ENCODE measurements at regions not wholly inside any gene's neighbourhood (a gene's known extent, or its start where the extent isn't known, plus 50 kb on each side); places are given as distances from the start of the nearest gene placed in this dataset.

GRCh38 chr11:122226810-122227379 lies 110.9 kb upstream of the BLID start:
- DNase-seq = no peak

- no peak for DNase-seq
Observed at GRCh38 chr11:122224867-122225266, 108.9 kb upstream of the BLID start.

- no peak for DNase-seq
Observed at GRCh38 chr11:122220321-122220720, 104.3 kb upstream of the BLID start.

- no peak for DNase-seq
Observed at GRCh38 chr11:122219791-122220190, 103.8 kb upstream of the BLID start.

DNA sequence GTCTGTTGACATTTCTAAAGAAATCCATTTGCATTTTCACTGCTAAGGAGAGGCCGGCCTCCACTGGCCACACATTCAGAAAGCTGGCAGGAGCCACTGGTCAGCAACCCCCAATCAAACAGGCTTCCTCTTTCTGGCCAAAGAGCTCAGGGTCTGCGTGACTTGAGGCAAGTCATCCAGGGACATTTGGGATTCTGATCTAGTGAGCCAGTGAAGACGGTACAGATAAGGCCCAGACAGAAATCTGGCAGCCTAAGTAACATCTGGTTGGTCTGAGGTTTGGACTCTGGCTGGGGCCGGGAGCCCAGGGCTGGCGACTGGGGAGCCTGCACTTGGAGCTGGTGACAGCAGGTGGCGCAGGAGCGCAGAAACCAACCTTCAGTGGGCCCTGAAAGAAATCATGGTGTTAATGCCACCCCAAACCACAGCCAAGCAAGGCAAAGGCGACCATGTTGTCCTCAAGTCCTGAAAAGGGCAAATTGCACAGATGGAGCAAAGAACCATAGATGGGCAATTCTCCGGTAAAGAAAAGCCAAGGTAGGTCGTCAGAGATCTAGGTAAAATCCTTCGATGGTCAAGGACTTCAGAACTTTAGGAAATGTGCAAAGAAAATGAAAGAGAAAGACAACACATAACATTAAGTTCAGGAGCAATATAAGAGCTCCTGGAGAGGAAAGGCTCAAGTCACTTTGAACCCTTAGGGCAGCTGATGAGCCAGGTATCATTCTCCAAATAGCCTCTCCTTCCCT lies 99.4 kb upstream of the BLID start:
- peak; percentile 4 to 57 for DNase-seq

DNA sequence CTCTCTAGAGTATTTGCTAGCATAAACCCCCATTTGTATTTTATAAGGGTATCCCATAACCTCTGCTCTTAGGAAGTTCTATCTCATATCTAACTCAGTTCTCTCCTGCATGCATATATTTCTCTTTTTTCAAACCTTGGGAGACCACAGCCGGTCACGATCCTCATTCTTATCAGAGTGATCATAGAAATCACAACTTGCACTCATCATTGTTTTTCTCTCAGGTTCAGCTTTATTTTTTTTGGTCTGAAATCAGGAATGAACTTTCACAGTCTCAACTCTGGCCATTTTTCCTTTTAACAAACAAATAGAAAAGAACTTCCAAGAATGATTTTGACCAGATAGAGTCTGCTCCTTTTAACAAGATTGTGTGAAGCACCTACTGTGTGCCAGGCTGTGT lies 98.6 kb upstream of the BLID start:
- no peak for DNase-seq

DNA sequence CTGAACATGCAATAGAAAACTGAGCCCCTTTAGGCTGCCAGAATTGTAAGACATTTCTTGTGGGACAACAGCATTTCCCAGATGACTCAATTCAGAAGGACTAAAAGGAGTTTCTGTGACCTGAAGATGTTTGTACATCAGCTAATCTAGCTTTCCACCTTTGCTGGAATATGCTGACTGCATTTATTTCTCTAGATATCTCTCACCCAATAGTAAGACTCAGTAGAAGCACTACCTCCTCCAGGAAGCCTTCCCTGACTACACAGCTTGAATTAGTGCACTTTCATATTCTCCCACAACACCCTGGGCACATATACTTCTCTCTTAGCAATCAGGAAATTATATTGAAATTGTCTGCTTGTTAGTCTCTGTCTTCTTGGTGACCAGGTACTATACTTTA lies 98.1 kb upstream of the BLID start:
- no peak for DNase-seq

DNA sequence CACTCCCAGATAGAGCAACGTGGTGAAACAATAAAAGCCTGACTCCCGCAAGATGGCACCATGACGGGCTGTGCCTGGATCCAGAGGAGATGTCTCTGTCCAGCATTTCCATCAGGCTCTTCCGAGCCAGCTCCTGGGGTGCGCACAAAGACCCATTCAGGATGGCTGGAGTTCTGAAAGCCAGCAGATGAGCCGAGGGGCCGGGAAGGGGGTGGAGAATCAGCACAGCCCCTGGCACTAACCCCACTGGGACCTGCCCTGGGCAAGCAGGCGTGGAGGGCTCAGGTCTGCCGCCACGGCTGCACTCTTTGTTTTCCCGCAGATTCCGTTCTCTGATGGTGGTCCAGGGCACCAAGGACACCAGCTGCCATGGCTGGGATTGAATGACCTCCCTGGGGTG lies 97.2 kb upstream of the BLID start:
- no peak for DNase-seq

GRCh38 chr11:122210367-122210997 lies 94.5 kb upstream of the BLID start:
- no peak for DNase-seq

GRCh38 chr11:122209619-122210366 lies 93.8 kb upstream of the BLID start:
- no peak for DNase-seq

DNA sequence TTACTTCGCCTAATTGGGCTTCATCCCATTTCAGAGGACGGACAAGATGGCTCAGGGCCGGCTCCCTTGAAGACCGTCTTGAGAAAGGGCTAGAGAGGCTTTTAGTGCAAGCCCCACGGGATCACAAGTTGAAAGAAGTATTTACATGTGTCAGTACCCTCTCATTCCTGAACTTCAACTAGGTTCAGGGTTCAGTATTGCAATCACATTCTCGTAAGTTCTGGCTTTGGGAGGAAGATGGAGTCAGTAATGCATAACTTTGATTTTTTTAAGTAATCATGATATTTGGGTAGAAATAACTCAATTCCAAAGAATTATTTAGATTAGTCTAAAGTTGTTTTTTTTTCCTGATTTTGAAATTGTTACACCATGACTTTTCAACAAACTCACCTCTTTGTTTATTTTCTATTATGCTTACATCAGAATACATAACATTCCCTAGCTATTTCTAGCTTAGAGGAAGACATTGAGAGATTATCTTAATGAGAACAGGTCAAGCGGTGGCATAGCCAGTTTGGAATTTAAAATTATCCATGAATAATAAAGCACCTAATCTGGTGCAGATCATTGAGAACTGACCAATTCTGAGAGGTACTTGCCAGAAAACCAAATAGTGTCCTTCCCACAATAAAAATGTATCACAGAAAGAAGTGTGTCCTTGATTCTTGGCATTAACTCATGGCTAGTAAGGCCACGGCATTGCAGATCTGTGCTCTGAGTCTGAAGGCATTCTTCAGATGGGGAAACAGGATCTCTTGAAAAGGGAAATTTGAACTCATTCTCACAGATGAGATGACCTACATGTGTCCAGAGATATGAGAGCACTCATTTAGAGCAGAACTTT lies 92.1 kb upstream of the BLID start:
- no peak for DNase-seq

GRCh38 chr11:122207505-122207904 lies 91.5 kb upstream of the BLID start:
- no peak for DNase-seq

DNA sequence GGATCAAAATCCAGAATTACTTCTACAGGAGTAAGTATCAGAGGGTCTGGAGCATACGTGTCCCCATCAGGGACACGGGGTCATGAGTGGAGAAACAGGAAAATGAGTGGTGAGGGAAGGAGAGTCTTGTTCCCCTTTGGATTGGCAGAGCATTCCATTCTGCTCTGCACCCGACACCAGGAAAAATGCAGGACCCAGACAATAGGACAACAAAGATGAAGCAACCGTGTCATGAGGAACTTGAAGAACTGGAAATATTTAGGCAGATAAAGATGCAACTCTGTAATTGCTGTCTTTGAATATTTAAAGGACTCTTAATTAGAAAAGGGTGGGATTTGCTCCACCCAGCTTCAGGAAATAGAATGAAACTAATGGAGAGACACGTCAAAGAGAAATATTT lies 89.0 kb upstream of the BLID start:
- DNase-seq = no peak

DNA sequence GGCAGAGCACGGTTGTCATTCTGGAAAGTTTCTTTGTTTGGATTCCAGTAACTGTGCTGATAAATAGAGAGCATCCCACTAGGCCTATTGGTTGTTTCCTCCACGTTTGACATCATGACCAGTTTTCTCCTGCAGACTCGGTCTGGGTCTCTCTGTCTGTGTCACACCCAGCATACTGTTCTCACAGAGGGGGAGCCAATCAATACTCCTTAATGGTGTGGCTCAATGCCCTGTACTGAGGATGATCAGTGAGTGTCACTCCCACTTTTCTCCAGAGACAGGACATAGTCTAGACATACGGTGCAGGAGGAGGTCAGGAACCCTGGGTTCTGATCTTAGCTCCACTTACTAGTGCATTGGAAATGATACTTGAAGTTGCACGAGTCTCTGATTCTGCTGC lies 88.2 kb upstream of the BLID start:
- DNase-seq = no peak

DNA sequence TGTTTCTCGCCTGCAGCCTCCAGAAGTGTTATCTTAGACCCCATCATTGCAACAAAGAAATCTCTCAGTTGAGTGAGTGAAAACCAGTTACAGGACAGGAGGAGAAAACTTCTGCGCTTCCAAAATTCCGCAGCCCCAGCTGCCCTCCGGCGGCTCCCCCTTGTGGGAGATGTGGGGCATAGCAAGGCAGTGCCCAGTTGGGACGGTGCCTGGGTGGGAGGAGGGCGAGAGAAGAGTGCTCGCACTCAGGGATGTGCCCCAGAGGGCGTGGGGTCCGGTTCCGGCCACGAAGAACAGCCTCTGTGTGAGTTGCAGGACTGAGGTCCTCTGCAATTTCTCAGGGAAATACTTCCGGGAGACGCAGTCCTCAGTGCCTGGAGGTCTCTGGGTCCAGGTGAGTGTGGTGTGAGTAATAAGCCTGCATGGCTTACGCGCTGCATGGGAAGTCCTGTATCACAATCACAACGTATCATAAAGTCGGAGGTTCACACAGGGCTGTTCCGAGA lies 87.0 kb upstream of the BLID start:
- peak in 1 of 2 experiments; percentile 27 for DNase-seq

DNA sequence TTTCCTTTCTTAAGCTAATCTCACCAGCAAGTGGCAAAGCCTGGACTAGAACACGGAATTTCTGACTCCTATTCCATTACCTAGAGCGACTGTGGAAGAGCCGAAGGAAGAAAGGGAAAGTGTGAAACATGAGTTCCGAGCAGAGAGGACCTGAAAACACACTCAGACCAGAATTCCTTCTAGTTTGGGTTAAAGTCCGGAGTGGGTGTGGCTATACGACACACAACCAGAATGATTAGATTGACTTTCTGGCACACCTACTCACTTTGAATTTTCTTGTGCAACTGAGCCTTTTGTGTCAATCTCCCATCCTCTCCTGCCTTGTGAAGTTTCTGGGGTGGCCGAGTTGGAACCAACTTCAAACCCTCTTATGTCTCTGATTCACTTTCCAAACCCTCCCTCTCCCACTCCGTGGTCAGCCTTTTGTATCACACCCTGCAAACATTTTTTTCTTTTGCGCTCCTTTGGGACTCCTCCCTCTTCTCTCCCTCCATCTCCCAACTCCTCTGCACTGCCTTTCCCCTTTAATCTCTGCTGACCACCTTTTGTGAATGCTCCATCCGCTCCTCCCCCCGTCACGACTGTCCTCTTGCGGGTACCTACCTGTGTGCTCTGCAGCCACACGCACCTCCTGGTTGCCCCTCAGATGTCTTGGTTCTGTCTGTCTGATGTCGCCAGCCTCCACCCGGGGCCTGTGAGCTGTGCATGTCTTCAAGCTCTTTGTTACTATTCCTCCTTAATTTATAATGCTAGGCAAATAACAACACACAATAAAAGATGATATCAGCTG lies 86.3 kb upstream of the BLID start:
- no peak for DNase-seq

DNA sequence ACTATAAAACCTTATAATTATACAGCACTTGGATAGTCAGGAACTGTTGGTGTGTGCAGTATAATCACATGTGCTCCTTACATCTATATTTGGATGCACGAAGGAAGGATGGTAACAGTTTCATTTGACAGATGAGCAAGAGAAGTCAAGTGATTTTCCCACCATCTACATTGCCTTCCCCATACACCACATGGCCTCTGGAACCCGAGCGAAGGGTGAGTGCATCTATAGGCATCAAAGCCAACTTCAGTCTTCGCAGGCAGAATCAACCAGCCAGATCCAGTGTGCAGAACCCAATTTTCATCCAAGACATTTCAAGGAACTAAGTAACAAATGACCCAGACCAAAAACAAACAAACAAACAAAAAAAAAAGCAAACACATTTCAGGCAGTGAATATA lies 85.1 kb upstream of the BLID start:
- no peak for DNase-seq

DNA sequence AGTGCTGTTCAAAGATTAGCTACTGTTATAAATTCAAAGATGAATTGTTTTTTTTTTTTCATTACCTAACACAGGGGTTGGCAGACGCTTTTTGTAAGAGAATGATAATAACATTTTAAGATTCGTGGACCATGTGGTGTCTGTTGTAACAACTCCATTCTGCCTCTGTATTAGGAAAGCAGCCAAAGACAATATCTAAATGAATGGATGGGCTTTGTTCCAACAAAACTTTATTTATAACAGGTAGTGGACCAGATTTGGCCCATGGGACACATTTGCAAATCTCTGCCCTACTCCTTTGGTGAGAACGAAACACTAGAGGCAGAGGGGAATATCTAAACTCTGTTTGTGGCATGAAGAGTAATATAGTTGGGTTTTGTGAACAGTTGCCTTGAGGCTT lies 83.6 kb upstream of the BLID start:
- no peak for DNase-seq

DNA sequence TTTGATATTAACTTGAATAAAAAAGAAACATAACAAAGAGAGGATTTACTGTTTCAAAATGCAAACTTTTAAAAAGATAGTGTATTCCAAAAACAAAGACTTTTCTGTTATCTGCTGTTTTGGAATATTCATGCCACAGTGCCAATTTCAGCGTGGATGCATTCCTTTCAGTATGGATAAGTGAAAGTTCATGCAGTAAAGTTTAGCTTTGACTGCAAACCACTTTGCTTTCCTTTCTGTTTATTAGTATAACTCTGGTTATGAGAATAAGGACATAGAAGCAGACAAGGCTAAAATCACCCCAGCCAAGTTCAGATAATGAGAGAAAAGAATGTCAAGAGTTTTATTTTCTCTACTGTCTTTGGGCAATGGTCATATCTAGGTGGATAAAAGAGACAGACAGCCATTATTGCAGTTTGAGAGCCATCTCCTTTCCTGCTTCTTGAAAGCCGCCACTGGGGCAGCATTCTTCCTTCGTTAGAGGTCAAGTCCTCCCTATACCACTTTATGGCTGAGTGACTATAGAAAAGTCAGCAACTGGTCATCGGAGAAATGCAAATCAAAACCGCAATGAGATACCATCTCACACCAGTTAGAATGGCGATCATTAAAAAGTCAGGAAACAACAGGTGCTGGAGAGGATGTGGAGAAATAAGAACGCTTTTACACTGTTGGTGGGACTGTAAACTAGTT lies 82.4 kb upstream of the BLID start:
- no peak for DNase-seq

GRCh38 chr11:122197066-122197987 lies 81.3 kb upstream of the BLID start:
- DNase-seq = no peak

Data from NCI-H187 (cell line).